ENCODE measurements at regions not wholly inside any gene's neighbourhood (a gene's known extent, or its start where the extent isn't known, plus 50 kb on each side); places are given as distances from the start of the nearest gene placed in this dataset.

DNA sequence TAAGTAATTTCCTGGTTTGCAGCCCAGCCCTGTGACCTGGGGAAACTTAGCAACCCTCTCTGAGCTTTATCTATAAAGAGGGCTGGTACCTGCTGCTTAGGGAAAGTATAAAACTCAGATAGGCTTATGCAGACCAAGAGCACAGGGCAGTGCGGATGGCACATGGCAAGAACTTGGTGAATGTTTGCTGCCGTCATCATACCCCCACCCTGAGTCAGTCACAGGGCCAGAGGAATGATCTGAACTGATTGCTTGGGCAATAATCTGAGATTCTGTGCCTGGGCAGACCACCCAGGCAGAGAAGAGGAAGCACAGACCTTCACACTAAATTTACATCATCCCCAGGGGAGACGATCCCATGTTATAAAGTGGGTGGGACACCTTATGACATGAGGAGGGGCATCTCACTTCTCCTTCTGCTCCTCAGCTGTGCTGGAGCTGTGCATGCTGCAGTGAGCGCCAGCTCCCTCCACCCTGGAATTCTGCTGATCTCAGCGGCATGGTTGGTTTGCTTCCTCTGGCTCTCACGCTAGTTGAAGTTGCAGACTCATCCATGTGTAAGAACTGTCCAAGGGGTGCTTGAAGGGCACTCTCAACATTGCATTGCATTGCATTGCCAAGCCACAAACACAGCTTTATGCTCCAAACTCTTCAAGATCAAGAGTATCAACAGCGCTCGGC lies 197.1 kb downstream of the AJAP1 start:
- no peak for DNase-seq (ENCODE audit: low read depth)
- no peak for TF ChIP-seq CTCF (IDR thresholded peaks at IDR 0.05; ENCODE audit: insufficient read depth, low read depth, low read length, missing control alignments)
- no peak overlapping the region for H3K4me3 ChIP-seq (ENCODE audit: low read length)

DNA sequence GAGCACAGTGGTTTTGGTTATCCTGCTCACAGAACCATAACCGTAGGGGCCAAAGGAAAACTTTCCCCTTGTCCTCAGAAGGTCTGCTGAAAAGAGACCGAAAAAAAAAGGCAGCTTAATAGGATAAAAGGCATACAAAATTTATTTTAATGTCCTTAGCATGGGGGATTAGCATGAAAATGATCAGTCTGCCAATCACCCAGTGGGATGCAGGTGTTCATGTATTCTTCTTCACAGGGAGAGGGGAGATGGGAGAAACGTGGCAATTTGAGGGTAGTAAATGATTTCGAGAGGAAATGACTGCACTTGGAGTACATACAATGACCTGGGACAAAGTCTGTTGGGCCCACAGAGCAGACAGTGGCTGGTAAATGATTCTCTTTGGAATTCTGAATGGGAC lies 194.0 kb downstream of the AJAP1 start:
- H3K4me3 ChIP-seq (ENCODE audit: low read length), result no peak overlapping the region
- no peak for TF ChIP-seq CTCF (IDR thresholded peaks at IDR 0.05; ENCODE audit: insufficient read depth, low read depth, low read length, missing control alignments)
- DNase-seq (ENCODE audit: low read depth), result no peak

DNA sequence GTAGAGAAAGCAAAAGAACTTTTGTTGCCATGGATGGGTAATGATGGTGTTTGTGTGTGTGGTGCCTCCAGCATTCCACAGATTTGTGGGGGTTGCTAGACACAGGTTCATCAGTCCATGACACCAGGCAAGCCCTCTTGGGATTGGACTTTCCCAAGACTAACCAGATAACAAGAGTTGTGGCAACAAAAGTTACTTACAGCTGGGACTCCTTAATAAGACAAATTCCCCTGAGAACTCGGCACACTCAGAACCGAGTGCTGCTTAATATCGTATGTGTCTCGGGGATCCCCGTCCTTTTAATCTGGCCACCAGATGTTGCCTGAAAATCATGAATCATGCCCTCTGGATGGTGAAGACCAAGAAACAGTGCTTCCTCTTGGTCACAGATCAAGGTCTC lies 193.3 kb downstream of the AJAP1 start:
- no peak for TF ChIP-seq CTCF (IDR thresholded peaks at IDR 0.05; ENCODE audit: insufficient read depth, low read depth, low read length, missing control alignments)
- no peak overlapping the region for H3K4me3 ChIP-seq (ENCODE audit: low read length)
- no peak for DNase-seq (ENCODE audit: low read depth)
